ENCODE measurements at regions not wholly inside any gene's neighbourhood (a gene's known extent, or its start where the extent isn't known, plus 50 kb on each side); places are given as distances from the start of the nearest gene placed in this dataset.
"Not testable (repeated sequence)": the region's sequence is repeated elsewhere in the genome, so short reads cannot be mapped to it uniquely, and the experiment has no call there.

DNA sequence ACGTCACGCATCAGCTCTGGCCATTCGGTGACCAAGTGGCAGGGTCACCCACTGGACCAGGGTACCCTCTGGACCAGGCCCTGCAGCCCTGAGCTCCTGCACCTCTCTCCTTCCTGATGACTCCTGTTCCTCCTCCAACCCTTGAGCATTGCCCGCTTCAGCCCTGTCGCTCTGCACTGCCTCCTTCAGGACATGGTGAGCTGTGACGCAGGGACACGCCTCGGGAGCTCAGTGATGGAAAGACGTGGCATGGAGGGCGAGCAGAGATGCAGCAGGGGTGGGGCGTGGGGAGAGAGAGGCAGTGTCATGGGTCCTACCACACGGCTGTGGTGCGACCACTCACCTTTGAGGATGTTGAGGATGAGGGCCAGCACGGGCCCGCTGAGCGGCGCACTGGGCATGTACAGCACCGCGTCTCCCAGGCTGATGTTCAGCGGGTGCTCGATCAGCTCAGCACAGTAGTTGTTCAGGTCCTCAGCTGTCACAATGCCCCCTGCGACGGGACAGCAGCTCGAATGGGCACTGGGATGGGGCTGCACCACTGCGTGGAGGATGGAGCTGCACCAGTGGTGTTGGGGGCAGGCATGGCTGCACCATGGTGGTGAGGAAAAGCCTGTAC is 922.7 kb downstream of the TUBA3C start:
- not testable (repeated sequence) for H3K4me1 ChIP-seq (ENCODE audit: control insufficient read depth in 1 of 2, insufficient read depth in 2 of 2, low read length in 2 of 2); H3K79me1 ChIP-seq (ENCODE audit: low read length); H3K4me2 ChIP-seq (ENCODE audit: low read length); H3K36me3 ChIP-seq (ENCODE audit: control insufficient read depth in 1 of 2, insufficient read depth in 2 of 2, low read length in 2 of 2); H2BK120ac ChIP-seq (ENCODE audit: insufficient read depth, low read length, poor library complexity); DNase-seq; H3K18ac ChIP-seq (ENCODE audit: low read length); H2BK12ac ChIP-seq (ENCODE audit: low read length); H2AK5ac ChIP-seq (ENCODE audit: low read length); H2BK5ac ChIP-seq (ENCODE audit: low read depth, low read length, poor library complexity); H3K4ac ChIP-seq (ENCODE audit: low read depth, low read length); H3K27ac ChIP-seq (ENCODE audit: low read depth, low read length); H3K23ac ChIP-seq (ENCODE audit: low read length); H3K9ac ChIP-seq (ENCODE audit: low read length); H4K91ac ChIP-seq (ENCODE audit: low read depth, low read length); H3K27me3 ChIP-seq (ENCODE audit: insufficient read depth, low read length); H4K12ac ChIP-seq (ENCODE audit: low read depth, low read length); H3K79me2 ChIP-seq (ENCODE audit: control insufficient read depth, insufficient read depth, low read length, poor library complexity); H4K8ac ChIP-seq (ENCODE audit: low read depth, low read length); H2AFZ ChIP-seq (ENCODE audit: insufficient read depth, low read length, poor library complexity); H3K4me3 ChIP-seq (ENCODE audit: low read depth, low read length); H3K14ac ChIP-seq (ENCODE audit: low read length)
- WGBS (ENCODE audit: extremely low coverage, insufficient coverage, insufficient read length) = no CpG with 5 or more reads among the region's 25 CpGs
- H3K9me3 ChIP-seq (ENCODE audit: insufficient read depth, low read depth, low read length) = peaks cover 44% of the 10 kb centered on the region

DNA sequence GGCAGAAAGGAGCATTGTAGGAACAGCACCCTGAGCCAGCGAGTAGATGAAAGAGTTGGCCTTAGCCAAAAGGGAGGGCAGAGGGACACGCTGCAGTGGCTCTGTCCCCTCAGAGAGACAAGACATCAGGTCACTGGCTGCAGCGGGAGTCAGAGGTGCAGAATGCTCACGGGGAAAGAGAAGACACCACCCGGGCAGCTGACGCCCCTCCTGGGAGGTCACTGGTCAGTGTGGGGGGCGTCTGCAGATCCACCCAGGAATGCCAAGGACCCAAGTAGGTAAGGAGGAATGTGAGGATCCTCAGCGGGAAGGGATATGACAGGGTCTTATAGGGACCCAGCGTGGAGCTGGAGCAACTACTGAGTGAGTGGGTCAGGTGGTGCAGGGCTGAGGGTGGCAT is 923.9 kb downstream of the TUBA3C start:
- H3K4ac ChIP-seq (ENCODE audit: low read depth, low read length); H4K91ac ChIP-seq (ENCODE audit: low read depth, low read length): not testable (repeated sequence)
- no CpG with 5 or more reads among the region's 9 CpGs for WGBS (ENCODE audit: extremely low coverage, insufficient coverage, insufficient read length)

DNA sequence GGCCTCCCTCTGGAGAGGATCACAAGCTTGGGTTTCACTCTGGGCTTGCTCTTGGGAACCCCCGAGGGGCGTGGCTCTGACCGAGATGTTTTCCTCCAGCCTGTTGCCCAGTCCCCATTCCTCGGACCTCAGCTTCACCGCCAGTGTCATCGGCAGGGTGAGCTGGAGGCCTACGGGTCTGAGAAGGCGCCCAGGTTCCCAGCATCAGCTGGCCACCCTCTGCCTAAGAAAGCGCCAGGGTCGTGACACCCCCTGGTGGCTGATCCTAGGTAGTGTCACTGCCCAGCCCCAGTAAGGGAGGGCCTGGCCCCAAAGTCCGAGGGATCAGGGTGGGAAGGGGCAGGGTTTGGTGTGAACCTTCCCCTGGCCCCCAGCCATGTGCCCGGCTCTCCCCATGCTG is 928.8 kb downstream of the TUBA3C start:
- H3K18ac ChIP-seq (ENCODE audit: low read length); H3K36me3 ChIP-seq (ENCODE audit: control insufficient read depth in 1 of 2, insufficient read depth in 2 of 2, low read length in 2 of 2); H3K14ac ChIP-seq (ENCODE audit: low read length); H3K4me3 ChIP-seq (ENCODE audit: low read depth, low read length); H2AFZ ChIP-seq (ENCODE audit: insufficient read depth, low read length, poor library complexity); H2BK12ac ChIP-seq (ENCODE audit: low read length); H3K27ac ChIP-seq (ENCODE audit: low read depth, low read length); H4K12ac ChIP-seq (ENCODE audit: low read depth, low read length); H4K8ac ChIP-seq (ENCODE audit: low read depth, low read length); DNase-seq; H3K9ac ChIP-seq (ENCODE audit: low read length); H3K4me2 ChIP-seq (ENCODE audit: low read length); H3K27me3 ChIP-seq (ENCODE audit: insufficient read depth, low read length); H3K4me1 ChIP-seq (ENCODE audit: control insufficient read depth in 1 of 2, insufficient read depth in 2 of 2, low read length in 2 of 2); H2AK5ac ChIP-seq (ENCODE audit: low read length); H3K23ac ChIP-seq (ENCODE audit: low read length); H4K91ac ChIP-seq (ENCODE audit: low read depth, low read length); H3K79me2 ChIP-seq (ENCODE audit: control insufficient read depth, insufficient read depth, low read length, poor library complexity); H2BK120ac ChIP-seq (ENCODE audit: insufficient read depth, low read length, poor library complexity); H3K79me1 ChIP-seq (ENCODE audit: low read length); H3K4ac ChIP-seq (ENCODE audit: low read depth, low read length); H2BK5ac ChIP-seq (ENCODE audit: low read depth, low read length, poor library complexity): not testable (repeated sequence)
- H3K9me3 ChIP-seq (ENCODE audit: insufficient read depth, low read depth, low read length) = peaks cover 56% of the 10 kb centered on the region
- WGBS (ENCODE audit: extremely low coverage, insufficient coverage, insufficient read length) = no CpG with 5 or more reads among the region's 12 CpGs

More for the DNA sequence above, 923.9 kb downstream of the TUBA3C start:
- H3K4me3 ChIP-seq (ENCODE audit: low read depth, low read length); H2AFZ ChIP-seq (ENCODE audit: insufficient read depth, low read length, poor library complexity); H3K27me3 ChIP-seq (ENCODE audit: insufficient read depth, low read length); H3K14ac ChIP-seq (ENCODE audit: low read length); H3K23ac ChIP-seq (ENCODE audit: low read length); H2AK5ac ChIP-seq (ENCODE audit: low read length); H4K12ac ChIP-seq (ENCODE audit: low read depth, low read length); H3K4me1 ChIP-seq (ENCODE audit: control insufficient read depth in 1 of 2, insufficient read depth in 2 of 2, low read length in 2 of 2); H3K79me1 ChIP-seq (ENCODE audit: low read length); H3K4me2 ChIP-seq (ENCODE audit: low read length); H2BK120ac ChIP-seq (ENCODE audit: insufficient read depth, low read length, poor library complexity); H3K36me3 ChIP-seq (ENCODE audit: control insufficient read depth in 1 of 2, insufficient read depth in 2 of 2, low read length in 2 of 2); H3K27ac ChIP-seq (ENCODE audit: low read depth, low read length); DNase-seq; H3K18ac ChIP-seq (ENCODE audit: low read length); H2BK12ac ChIP-seq (ENCODE audit: low read length); H2BK5ac ChIP-seq (ENCODE audit: low read depth, low read length, poor library complexity); H3K79me2 ChIP-seq (ENCODE audit: control insufficient read depth, insufficient read depth, low read length, poor library complexity); H4K8ac ChIP-seq (ENCODE audit: low read depth, low read length); H3K9ac ChIP-seq (ENCODE audit: low read length): not testable (repeated sequence)
- H3K9me3 ChIP-seq (ENCODE audit: insufficient read depth, low read depth, low read length) = peaks cover 50% of the 10 kb centered on the region

DNA sequence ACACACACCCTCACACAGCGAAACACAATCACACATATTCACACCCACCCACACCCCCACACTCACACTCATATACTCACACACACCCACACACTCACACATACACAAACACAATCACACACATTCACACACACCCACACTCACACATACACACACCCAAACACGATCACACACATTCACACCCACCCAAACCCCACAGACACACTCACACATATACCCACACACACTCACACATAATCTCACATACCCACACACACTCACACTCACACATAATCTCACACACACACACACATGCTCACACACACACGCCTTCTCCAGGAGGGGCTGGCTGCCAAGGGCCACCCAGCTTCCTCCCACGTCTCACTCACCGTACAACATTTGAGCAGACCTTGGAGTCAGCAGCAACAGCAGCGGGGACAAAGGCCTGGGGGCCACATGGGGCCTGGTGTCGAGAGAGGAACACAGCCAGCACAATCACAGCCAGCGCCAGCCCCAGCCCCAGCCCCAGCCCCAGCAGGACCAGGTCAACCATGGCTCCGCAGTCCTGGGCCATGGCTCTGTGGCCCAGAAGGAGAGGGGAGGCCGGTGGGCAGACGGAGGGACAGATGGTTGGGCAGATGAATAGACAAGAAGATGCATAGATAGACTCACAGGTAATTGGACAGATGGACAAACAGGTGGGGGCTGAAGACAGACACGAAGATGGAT is 932.9 kb downstream of the TUBA3C start:
- H3K27ac ChIP-seq (ENCODE audit: low read depth, low read length); H3K9ac ChIP-seq (ENCODE audit: low read length); H3K4me1 ChIP-seq (ENCODE audit: control insufficient read depth in 1 of 2, insufficient read depth in 2 of 2, low read length in 2 of 2); H3K18ac ChIP-seq (ENCODE audit: low read length); H4K91ac ChIP-seq (ENCODE audit: low read depth, low read length); H3K14ac ChIP-seq (ENCODE audit: low read length); H2AFZ ChIP-seq (ENCODE audit: insufficient read depth, low read length, poor library complexity); H3K27me3 ChIP-seq (ENCODE audit: insufficient read depth, low read length); H3K23ac ChIP-seq (ENCODE audit: low read length); H2BK5ac ChIP-seq (ENCODE audit: low read depth, low read length, poor library complexity); H2AK5ac ChIP-seq (ENCODE audit: low read length); H3K4me2 ChIP-seq (ENCODE audit: low read length); H2BK12ac ChIP-seq (ENCODE audit: low read length); H3K79me1 ChIP-seq (ENCODE audit: low read length); H4K8ac ChIP-seq (ENCODE audit: low read depth, low read length); DNase-seq; H2BK120ac ChIP-seq (ENCODE audit: insufficient read depth, low read length, poor library complexity); H3K79me2 ChIP-seq (ENCODE audit: control insufficient read depth, insufficient read depth, low read length, poor library complexity); H3K4ac ChIP-seq (ENCODE audit: low read depth, low read length); H3K36me3 ChIP-seq (ENCODE audit: control insufficient read depth in 1 of 2, insufficient read depth in 2 of 2, low read length in 2 of 2); H4K12ac ChIP-seq (ENCODE audit: low read depth, low read length): not testable (repeated sequence)
- Histone ChIP-seq H3K4me3 (ENCODE audit: low read depth, low read length) (peak overlapping the region; percentile 30), H3K9me3 (ENCODE audit: insufficient read depth, low read depth, low read length) (peaks cover 47% of the 10 kb centered on the region)
- WGBS (ENCODE audit: extremely low coverage, insufficient coverage, insufficient read length) = 100% methylated on average over 2 of the region's 12 CpGs

All from trophoblast cell (in vitro differentiated cells and primary cell).